Effector CD8-positive, alpha-beta T cell (primary cell): ENCODE measurements at regions not wholly inside any gene's neighbourhood (a gene's known extent, or its start where the extent isn't known, plus 50 kb on each side); places are given as distances from the start of the nearest gene placed in this dataset.
"Not testable (repeated sequence)": the region's sequence is repeated elsewhere in the genome, so short reads cannot be mapped to it uniquely, and the experiment has no call there.

Experiments used
- DNase-seq: peaks from one replicate; lab custom pipeline; 2025; lab: John Stamatoyannopoulos, UW

DNA sequence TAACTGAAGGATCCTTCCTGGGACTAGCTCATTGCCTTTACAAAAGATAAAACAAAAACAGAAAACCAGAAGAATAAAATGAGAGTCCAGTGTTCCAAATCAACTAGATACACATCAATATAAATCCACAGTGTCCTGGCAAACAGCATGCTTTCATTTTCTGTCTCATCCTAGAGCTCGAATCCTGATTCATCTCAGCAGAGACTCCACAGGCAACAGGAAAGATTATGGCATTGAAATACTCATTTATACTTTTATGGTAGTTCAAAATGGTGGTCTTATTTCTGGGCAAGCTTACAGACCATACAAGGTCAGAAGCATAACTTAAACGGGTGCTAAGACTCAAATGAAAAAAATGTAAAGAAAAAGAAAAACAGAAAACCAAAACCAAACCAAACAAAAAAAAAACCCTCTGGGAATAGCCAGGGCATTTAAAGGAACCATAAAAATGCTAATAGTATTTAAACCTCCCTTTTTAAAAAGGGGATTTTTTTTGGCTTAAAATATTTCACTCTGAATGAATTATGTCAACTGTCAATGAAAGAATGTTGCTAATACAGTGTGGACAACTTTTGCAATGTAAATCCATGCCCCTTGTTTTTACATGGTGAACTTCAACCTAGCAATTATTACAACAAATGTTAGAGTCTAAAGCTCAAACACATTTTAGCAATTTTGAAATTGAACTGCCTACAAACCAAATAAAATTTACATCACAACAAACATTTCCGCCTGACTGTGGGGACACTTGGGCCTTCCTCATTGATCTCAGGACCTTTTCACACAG, 57.9 kb downstream of the GPR101 start:
- DNase-seq, result no peak

DNA sequence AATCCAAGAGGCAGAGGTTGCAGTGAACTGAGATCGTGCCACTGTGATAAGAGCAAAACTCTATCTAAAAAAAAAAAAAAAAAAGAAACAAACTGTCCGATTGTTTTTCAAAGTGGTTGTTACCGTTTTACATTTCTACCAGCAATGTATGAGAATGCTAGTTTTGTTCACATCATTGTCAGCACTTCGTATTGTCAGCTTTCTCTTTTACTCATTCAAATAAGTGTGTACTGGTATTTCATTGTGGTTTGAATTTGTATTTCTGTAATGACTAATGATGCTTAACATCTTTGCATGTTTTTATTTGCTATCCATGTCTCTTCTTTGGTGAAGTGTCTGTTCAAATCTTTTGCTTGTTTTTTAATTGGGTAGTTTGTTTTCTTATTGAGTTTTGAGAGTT, 65.8 kb downstream of the GPR101 start:
- DNase-seq, result no peak

DNA sequence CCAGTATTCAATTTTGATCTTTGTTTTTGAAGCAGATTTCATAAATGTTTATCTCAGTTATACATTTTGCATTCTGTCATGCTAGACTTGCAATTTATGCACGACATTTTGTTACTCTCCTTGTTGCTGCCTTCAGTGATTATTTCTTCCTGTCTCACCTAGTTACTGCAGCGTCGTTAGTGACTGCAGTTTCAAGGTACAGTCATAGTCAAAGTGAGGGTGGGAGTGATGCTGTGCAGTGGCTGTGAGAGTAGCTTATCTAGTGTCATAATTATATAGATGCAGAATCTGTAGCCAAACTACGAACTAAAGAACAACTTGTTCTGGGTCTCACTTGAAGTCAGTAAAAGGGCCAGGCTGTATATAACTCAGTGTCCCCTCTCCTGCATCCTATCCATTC, 69.8 kb downstream of the GPR101 start:
- DNase-seq, result no peak

- DNase-seq, result no peak
Measured at GRCh38 chrX:136961594-136962135, 72.1 kb downstream of the GPR101 start.

- DNase-seq, result no peak
Measured at GRCh38 chrX:136954930-136955329, 74.4 kb upstream of the RBMX start.

DNA sequence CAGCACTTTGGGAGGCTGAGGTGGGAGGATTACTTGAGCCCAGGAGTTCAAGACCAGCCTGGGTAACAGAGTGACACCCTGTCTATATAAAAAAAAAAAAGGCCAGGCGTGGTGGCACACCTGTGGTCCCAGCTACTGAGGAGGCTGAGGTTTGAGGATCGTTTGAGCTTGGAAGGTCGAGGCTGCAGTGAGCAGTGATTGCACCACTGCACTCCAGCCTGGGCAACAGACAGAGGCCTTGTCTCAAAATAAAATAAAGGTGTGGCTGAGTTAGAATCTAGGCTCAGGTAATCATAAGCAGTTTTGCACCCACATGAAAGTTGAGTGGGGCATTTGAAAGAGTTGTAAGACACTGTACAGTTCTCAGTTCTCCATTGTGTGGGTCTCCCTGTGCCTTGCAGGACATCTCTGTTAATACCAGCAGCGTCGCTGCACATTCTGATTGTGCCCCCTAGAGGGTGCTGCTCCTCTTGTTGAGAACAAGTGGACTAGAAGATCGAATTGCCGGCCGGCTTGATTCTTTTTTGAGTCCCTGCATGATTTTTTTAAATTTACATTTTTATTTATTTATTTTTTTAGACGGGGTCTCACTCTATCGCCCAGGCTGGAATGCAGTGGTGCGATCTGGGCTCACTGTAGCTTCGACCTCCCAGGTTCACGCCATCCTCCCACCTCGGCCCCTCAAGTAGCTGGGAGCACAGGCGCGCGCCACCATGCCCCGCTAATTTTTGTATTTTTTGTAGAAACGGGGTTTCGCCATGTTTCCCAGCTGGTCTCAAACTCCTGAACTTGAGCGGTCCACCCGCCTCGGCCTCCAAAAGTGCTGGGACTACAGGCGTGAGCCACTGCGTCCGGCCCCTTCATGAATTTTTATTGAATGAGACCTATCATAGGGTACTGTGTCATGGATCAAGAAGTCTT, 73.6 kb upstream of the RBMX start:
- peak; percentile 5 for DNase-seq

- DNase-seq, result no peak
Measured at GRCh38 chrX:136950211-136950610, 69.7 kb upstream of the RBMX start.

DNA sequence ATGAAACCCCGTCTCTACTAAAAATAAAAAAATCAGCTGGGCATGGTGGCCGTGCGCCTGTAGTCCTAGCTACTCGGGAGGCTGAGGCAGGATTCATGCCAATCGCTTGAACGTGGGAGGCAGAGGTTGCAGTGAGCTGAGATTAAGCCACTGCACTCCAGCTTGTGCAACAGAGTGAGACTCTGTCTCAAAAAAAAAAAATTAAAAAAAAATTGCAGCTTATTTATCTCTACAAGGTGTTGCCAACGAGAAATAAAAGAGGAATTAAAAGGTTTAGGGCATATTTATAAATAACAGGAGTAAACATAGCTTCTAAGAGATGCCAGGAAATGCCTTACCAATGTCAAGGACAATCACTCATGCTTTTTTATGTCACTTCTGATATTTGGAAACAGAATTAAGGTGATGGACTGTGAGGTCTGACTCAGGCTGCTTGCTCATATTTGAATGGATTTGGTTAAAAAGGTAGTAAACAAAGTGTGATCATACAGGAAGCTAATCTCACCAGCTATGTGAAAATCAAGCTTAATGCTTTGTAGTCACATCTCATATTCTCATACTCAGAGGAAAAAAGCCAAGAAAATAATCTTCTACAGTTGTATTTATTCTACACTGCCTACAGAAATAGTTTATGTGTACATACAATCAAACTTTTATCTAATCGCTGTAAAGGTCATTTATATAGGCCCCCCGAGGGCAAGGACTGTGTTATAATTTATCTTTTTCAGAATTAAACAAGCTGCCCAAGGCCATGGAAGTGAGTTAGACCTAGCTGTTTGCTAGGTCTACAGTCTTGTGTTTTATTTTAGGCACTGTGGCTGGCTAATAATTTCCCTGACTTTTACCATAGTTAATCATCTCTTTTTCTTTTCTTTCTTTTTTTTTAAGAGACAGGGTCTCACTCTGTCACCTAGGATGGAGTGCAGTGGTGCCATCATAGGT, 61.1 kb upstream of the RBMX start:
- DNase-seq, result no peak

GRCh38 chrX:136936183-136936549, 55.6 kb upstream of the RBMX start:
- DNase-seq, result no peak

DNA sequence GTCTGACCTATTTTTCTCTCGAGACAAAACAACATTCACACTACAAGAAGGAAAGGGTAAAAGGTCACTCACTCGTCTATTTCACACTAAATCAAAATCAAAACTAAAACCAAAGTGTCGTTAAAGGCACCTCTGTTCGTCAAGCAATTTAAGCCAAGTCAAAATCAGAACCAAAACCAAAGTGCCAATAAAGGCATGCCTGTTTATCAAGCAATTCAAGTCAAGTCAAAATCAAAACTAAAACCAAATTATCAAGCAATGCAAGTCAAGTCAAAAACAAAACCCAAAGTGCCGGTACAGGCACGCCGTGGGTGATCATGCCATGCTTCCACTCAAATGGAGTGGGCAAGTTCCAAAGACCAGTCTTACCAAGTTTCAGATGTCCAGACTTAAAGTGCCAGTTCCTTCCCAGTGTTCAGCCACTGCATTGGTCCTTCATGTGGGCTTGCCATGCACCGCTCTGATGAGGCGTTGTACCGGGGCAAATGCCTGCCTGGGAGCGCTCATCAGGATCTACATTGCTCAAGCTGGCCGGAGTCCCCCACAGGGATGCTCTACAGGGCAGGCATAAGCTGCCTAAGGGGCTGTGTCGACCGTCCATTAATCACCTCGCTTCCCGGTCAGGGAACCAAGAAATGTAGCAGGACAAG, 55.1 kb upstream of the RBMX start:
- DNase-seq, result not testable (repeated sequence)

DNA sequence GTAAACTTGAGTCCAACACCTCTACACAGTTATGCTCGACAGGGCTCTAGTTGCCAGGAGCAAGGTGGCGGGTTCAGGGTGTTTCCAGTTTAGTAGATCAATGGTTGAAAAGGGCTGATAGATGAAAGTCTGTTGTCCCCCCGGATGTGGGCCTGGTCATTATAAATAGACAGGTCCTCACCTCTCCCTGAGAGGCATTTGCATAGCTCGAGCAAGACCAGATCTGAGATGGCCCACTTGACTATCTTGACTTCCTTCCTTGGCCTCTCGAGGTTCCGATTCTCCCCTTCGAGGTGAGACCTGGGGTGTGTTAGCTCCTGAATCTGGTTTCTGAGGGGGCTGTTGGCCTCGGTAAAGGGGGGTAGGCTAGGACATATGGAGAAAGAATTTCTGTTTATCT, 54.1 kb upstream of the RBMX start:
- DNase-seq, result not testable (repeated sequence)

GRCh38 chrX:136933611-136934145, 53.2 kb upstream of the RBMX start:
- no peak for DNase-seq

GRCh38 chrX:136931661-136932060, 51.1 kb upstream of the RBMX start:
- DNase-seq, result no peak
